Uterus (tissue), 3 donors: ENCODE measurements at regions not wholly inside any gene's neighbourhood (a gene's known extent, or its start where the extent isn't known, plus 50 kb on each side); places are given as distances from the start of the nearest gene placed in this dataset.
"Not testable (repeated sequence)": the region's sequence is repeated elsewhere in the genome, so short reads cannot be mapped to it uniquely, and the experiment has no call there.

Source experiments
- DNase-seq, 2 donors: peaks; one replicate each; pipeline ENCODE4 v3.0.0-alpha.2; 2019 to 2020
- H3K27ac ChIP-seq, 2 donors: fragments of 200-600 bp; sonication (generic); 1 replicate in 1 of 2; 2 replicates in 1 of 2; pipeline ENCODE4 v1.5.1; 2016 to 2018
- H3K27me3 ChIP-seq, 2 donors: fragments of 200-600 bp; sonication (generic); one replicate each; pipeline ENCODE4 v1.5.1; 2018 to 2019; ENCODE audit warnings: control low read depth in 1 of 2
- H3K36me3 ChIP-seq, 2 donors: fragments of 200-600 bp; sonication (generic); one replicate each; pipeline ENCODE4 v1.5.1; 2019; ENCODE audit warnings: control low read depth in 1 of 2
- H3K4me1 ChIP-seq, 2 donors: fragments of 200-600 bp; sonication (generic); one replicate each; pipeline ENCODE4 v1.5.1; 2018 to 2019; ENCODE audit warnings: control low read depth in 1 of 2
- H3K4me3 ChIP-seq, 2 donors: fragments of 200-600 bp; sonication (generic); 1 replicate in 1 of 2; 2 replicates in 1 of 2; pipeline ENCODE4 v1.5.1; 2018 to 2019; ENCODE audit warnings: mild to moderate bottlenecking in 1 of 2
- H3K9me3 ChIP-seq, 2 donors: fragments of 200-600 bp; sonication (generic); one replicate each; pipeline ENCODE4 v1.5.1; 2019; ENCODE audit warnings: control low read depth in 1 of 2
- CTCF ChIP-seq, 4 experiments: fragments of 200-600 bp in 2 of 4; fragments of 450-650 bp in 2 of 4; sonication (generic) in 2 of 4; IDR thresholded peaks; one replicate each; pipeline ENCODE4 v1.5.1; 2016 to 2019; ENCODE audit warnings: antibody characterized with exemption in 4 of 4, mild to moderate bottlenecking in 2 of 4, moderate library complexity in 1 of 4
- POLR2A ChIP-seq, 2 donors: fragments of 450-650 bp; IDR thresholded peaks; one replicate each; pipeline ENCODE4 v1.6.1; 2016; ENCODE audit warnings: antibody characterized with exemption in 2 of 2, mild to moderate bottlenecking in 1 of 2, moderate library complexity in 1 of 2
- intact Hi-C: fragments of 100-400 bp; cut with DNase I; formaldehyde crosslinking; loops from one replicate; pipeline ENCODE4 v1.15.1; 2023; ENCODE audit warnings: low total_unique reads
- donor health status: DM: yes; HTN: yes; CAD: no.

GRCh38 chr4:29734343-29735213 is 985.6 kb upstream of the PCDH7 start:
- no peaks in the 10 kb centered on the region for H3K27me3 ChIP-seq
- no peak overlapping the region for H3K4me3 ChIP-seq
- no peaks in the 10 kb centered on the region for H3K36me3 ChIP-seq
- H3K27ac ChIP-seq, result no peak overlapping the region
- TF ChIP-seq CTCF (IDR thresholded peaks at IDR 0.05) (no peak), POLR2A (IDR thresholded peaks at IDR 0.05) (no peak)
- no peaks in the 10 kb centered on the region for H3K9me3 ChIP-seq
- DNase-seq, result no peak
- no peaks in the 10 kb centered on the region for H3K4me1 ChIP-seq
- intact Hi-C loops, result no loop called here

GRCh38 chr4:29756966-29757365 is 963.2 kb upstream of the PCDH7 start:
- Histone ChIP-seq H3K27me3 (no peaks in the 10 kb centered on the region), H3K4me1 (no peaks in the 10 kb centered on the region), H3K27ac (no peak overlapping the region), H3K4me3 (no peak overlapping the region), H3K9me3 (no peaks in the 10 kb centered on the region), H3K36me3 (no peaks in the 10 kb centered on the region)
- DNase-seq, result no peak
- TF ChIP-seq CTCF (IDR thresholded peaks at IDR 0.05), result no peak
- TF ChIP-seq POLR2A (IDR thresholded peaks at IDR 0.05), result no peak
- intact Hi-C loops, result no loop called here

GRCh38 chr4:29762151-29762550 is 958.0 kb upstream of the PCDH7 start:
- no peaks in the 10 kb centered on the region for H3K27me3 ChIP-seq
- no peak for DNase-seq

GRCh38 chr4:29770627-29771026 is 949.5 kb upstream of the PCDH7 start:
- Histone ChIP-seq H3K27ac (no peak overlapping the region), H3K9me3 (no peaks in the 10 kb centered on the region), H3K27me3 (no peaks in the 10 kb centered on the region), H3K36me3 (no peaks in the 10 kb centered on the region), H3K4me1 (no peaks in the 10 kb centered on the region), H3K4me3 (no peak overlapping the region)
- DNase-seq, result no peak
- TF ChIP-seq POLR2A (IDR thresholded peaks at IDR 0.05), result no peak
- intact Hi-C loops, result no loop called here

More at GRCh38 chr4:29762151-29762550, 958.0 kb upstream of the PCDH7 start:
- TF ChIP-seq POLR2A (IDR thresholded peaks at IDR 0.05) (no peak), CTCF (IDR thresholded peaks at IDR 0.05) (no peak)
- no peaks in the 10 kb centered on the region for H3K4me1 ChIP-seq
- H3K9me3 ChIP-seq, result no peaks in the 10 kb centered on the region
- H3K4me3 ChIP-seq, result no peak overlapping the region
- no peak overlapping the region for H3K27ac ChIP-seq
- H3K36me3 ChIP-seq, result no peaks in the 10 kb centered on the region
- intact Hi-C loops, result no loop called here

GRCh38 chr4:29788123-29788522 is 932.0 kb upstream of the PCDH7 start:
- H3K27ac ChIP-seq, H3K4me3 ChIP-seq, H3K36me3 ChIP-seq, DNase-seq, intact Hi-C loops, H3K9me3 ChIP-seq, H3K4me1 ChIP-seq, H3K27me3 ChIP-seq: not testable (repeated sequence)

GRCh38 chr4:29805245-29805644 is 914.9 kb upstream of the PCDH7 start:
- DNase-seq, result no peak
- H3K4me3 ChIP-seq, result no peak overlapping the region
- no peak overlapping the region for H3K27ac ChIP-seq
- intact Hi-C loops, result no loop called here
- H3K9me3 ChIP-seq, result no peaks in the 10 kb centered on the region
- TF ChIP-seq POLR2A (IDR thresholded peaks at IDR 0.05), result no peak
- TF ChIP-seq CTCF (IDR thresholded peaks at IDR 0.05), result no peak
- no peaks in the 10 kb centered on the region for H3K4me1 ChIP-seq
- no peaks in the 10 kb centered on the region for H3K27me3 ChIP-seq
- no peaks in the 10 kb centered on the region for H3K36me3 ChIP-seq
